KMS-11 (cell line): ENCODE measurements at regions not wholly inside any gene's neighbourhood (a gene's known extent, or its start where the extent isn't known, plus 50 kb on each side); places are given as distances from the start of the nearest gene placed in this dataset.

Experiments
- H2AFZ ChIP-seq: fragments of 200-600 bp; sonication (generic); 2 replicates; pipeline ENCODE4 v1.6.1; 2016; ENCODE audit warnings: antibody characterized with exemption, mixed run types, low read depth
- H3K27ac ChIP-seq: fragments of 200-600 bp; sonication (generic); 2 replicates; pipeline ENCODE4 v1.6.1; 2016; ENCODE audit warnings: mild to moderate bottlenecking, mixed run types
- H3K27me3 ChIP-seq: fragments of 200-600 bp; sonication (generic); 2 replicates; pipeline ENCODE4 v1.6.1; 2017; ENCODE audit warnings: mild to moderate bottlenecking, low read depth, mixed run types, moderate library complexity; ENCODE audit not compliant: insufficient read depth
- H3K36me3 ChIP-seq: fragments of 200-600 bp; sonication (generic); 2 replicates; pipeline ENCODE4 v1.6.1; 2017; ENCODE audit warnings: mild to moderate bottlenecking, mixed run types; ENCODE audit not compliant: insufficient read depth
- H3K4me1 ChIP-seq: fragments of 200-600 bp; sonication (generic); 2 replicates; pipeline ENCODE4 v1.6.1; 2016; ENCODE audit warnings: mild to moderate bottlenecking, low read depth, mixed run types; ENCODE audit not compliant: poor library complexity, severe bottlenecking
- H3K4me2 ChIP-seq: fragments of 200-600 bp; sonication (generic); 2 replicates; pipeline ENCODE4 v1.7.0; 2016; ENCODE audit warnings: mild to moderate bottlenecking, mixed run types
- H3K4me3 ChIP-seq: fragments of 200-600 bp; sonication (generic); IDR thresholded peaks from 2 replicates; pipeline ENCODE4 v1.6.1; 2017; ENCODE audit warnings: low read depth, low read length, mixed read lengths; ENCODE audit not compliant: insufficient read depth
- H3K79me2 ChIP-seq: fragments of 200-600 bp; sonication (generic); 2 replicates; pipeline ENCODE4 v1.6.1; 2016; ENCODE audit warnings: low read depth, mixed run types; ENCODE audit not compliant: insufficient read depth
- H3K9ac ChIP-seq: fragments of 200-600 bp; sonication (generic); 2 replicates; pipeline ENCODE4 v1.6.1; 2016; ENCODE audit warnings: mild to moderate bottlenecking, mixed run types
- H4K20me1 ChIP-seq: fragments of 200-600 bp; sonication (generic); 2 replicates; pipeline ENCODE4 v1.6.1; 2016; ENCODE audit warnings: mild to moderate bottlenecking, mixed run types; ENCODE audit not compliant: insufficient read depth
- CTCF ChIP-seq: fragments of 200-600 bp; sonication (generic); conservative IDR thresholded peaks from 2 replicates; pipeline ENCODE4 v1.6.1; 2017; ENCODE audit warnings: low read depth, mild to moderate bottlenecking, antibody characterized with exemption, low read length, moderate library complexity, mixed read lengths

- no peaks in the 10 kb centered on the region for H3K79me2 ChIP-seq
- no peak for TF ChIP-seq CTCF
- H3K4me2 ChIP-seq = no peak overlapping the region
- H2AFZ ChIP-seq = no peak overlapping the region
- no peak overlapping the region for H3K27ac ChIP-seq
- no peaks in the 10 kb centered on the region for H3K36me3 ChIP-seq
- no peaks in the 10 kb centered on the region for H4K20me1 ChIP-seq
- H3K4me3 ChIP-seq = no peak overlapping the region
- H3K27me3 ChIP-seq = no peaks in the 10 kb centered on the region
- no peaks in the 10 kb centered on the region for H3K4me1 ChIP-seq
- H3K9ac ChIP-seq = no peak overlapping the region
These were observed 340.2 kb downstream of the C12orf75 start for GRCh38 chr12:105670672-105671071.

GRCh38 chr12:105671720-105672119 lies 341.2 kb downstream of the C12orf75 start:
- Histone ChIP-seq H4K20me1 (no peaks in the 10 kb centered on the region), H3K79me2 (no peaks in the 10 kb centered on the region), H3K36me3 (no peaks in the 10 kb centered on the region), H3K27me3 (no peaks in the 10 kb centered on the region), H3K4me3 (no peak overlapping the region), H2AFZ (no peak overlapping the region), H3K27ac (no peak overlapping the region), H3K9ac (no peak overlapping the region), H3K4me1 (no peaks in the 10 kb centered on the region), H3K4me2 (no peak overlapping the region)
- no peak for TF ChIP-seq CTCF

- no peak overlapping the region for H3K4me2 ChIP-seq
- H3K27me3 ChIP-seq = no peaks in the 10 kb centered on the region
- H3K9ac ChIP-seq = no peak overlapping the region
- TF ChIP-seq CTCF = no peak
- H3K79me2 ChIP-seq = no peaks in the 10 kb centered on the region
- no peaks in the 10 kb centered on the region for H4K20me1 ChIP-seq
- H3K4me1 ChIP-seq = no peaks in the 10 kb centered on the region
- no peak overlapping the region for H2AFZ ChIP-seq
- no peak overlapping the region for H3K4me3 ChIP-seq
- no peak overlapping the region for H3K27ac ChIP-seq
- no peaks in the 10 kb centered on the region for H3K36me3 ChIP-seq
These were observed 341.9 kb downstream of the C12orf75 start for GRCh38 chr12:105672121-105672975.

GRCh38 chr12:105674871-105675699 lies 344.6 kb downstream of the C12orf75 start:
- no peak overlapping the region for H3K4me2 ChIP-seq
- no peaks in the 10 kb centered on the region for H3K79me2 ChIP-seq
- no peaks in the 10 kb centered on the region for H4K20me1 ChIP-seq
- H2AFZ ChIP-seq = no peak overlapping the region
- H3K27ac ChIP-seq = no peak overlapping the region
- no peak overlapping the region for H3K4me3 ChIP-seq
- no peak overlapping the region for H3K9ac ChIP-seq
- no peak for TF ChIP-seq CTCF
- H3K4me1 ChIP-seq = no peaks in the 10 kb centered on the region
- no peaks in the 10 kb centered on the region for H3K27me3 ChIP-seq
- H3K36me3 ChIP-seq = no peaks in the 10 kb centered on the region
